Esophagus muscularis mucosa (tissue), 4 donors: ENCODE measurements at regions not wholly inside any gene's neighbourhood (a gene's known extent, or its start where the extent isn't known, plus 50 kb on each side); places are given as distances from the start of the nearest gene placed in this dataset.
"Not testable (repeated sequence)": the region's sequence is repeated elsewhere in the genome, so short reads cannot be mapped to it uniquely, and the experiment has no call there.

Source experiments
- DNase-seq: peaks from one replicate; pipeline ENCODE4 v3.0.0-alpha.2; 2017; ENCODE audit errors: extremely low spot score
- H3K27ac ChIP-seq, 4 donors: fragments of 200-600 bp; sonication (generic); replicated peaks in 1 of 4; 1 replicate in 3 of 4; 2 replicates in 1 of 4; pipeline ENCODE4 v1.5.1; 2016 to 2019; ENCODE audit warnings: mild to moderate bottlenecking in 1 of 4
- H3K27me3 ChIP-seq, 4 donors: fragments of 200-600 bp; sonication (generic); one replicate each; pipeline versions ENCODE4 v1.5.1 to v1.6.0; 2016 to 2019
- H3K36me3 ChIP-seq, 4 donors: fragments of 200-600 bp; sonication (generic); one replicate each; pipeline ENCODE4 v1.5.1; 2016 to 2019
- H3K4me1 ChIP-seq, 4 donors: fragments of 200-600 bp; sonication (generic); one replicate each; pipeline ENCODE4 v1.5.1; 2016 to 2019
- H3K4me3 ChIP-seq, 4 donors: fragments of 200-600 bp; sonication (generic); 1 replicate in 2 of 4; 2 replicates in 2 of 4; pipeline ENCODE4 v1.5.1; 2016 to 2019; ENCODE audit warnings: mild to moderate bottlenecking in 4 of 4, moderate library complexity in 1 of 4
- H3K9me3 ChIP-seq, 4 donors: fragments of 200-600 bp; sonication (generic); 1 replicate in 3 of 4; 2 replicates in 1 of 4; pipeline ENCODE4 v1.5.1; 2016 to 2019
- EP300 ChIP-seq: sonication (generic); formaldehyde crosslinking; IDR thresholded peaks from one replicate; pipeline ENCODE4 v1.6.1; 2017; ENCODE audit warnings: antibody characterized with exemption
- POLR2A ChIP-seq: fragments of 450-650 bp; IDR thresholded peaks from one replicate; pipeline ENCODE4 v1.6.1; 2017; ENCODE audit warnings: antibody characterized with exemption, moderate library complexity, mild to moderate bottlenecking, low read depth
- POLR2AphosphoS5 ChIP-seq, 2 donors: sonication (generic); formaldehyde crosslinking; IDR thresholded peaks; one replicate each; pipeline ENCODE4 v1.6.1; 2017; ENCODE audit warnings: antibody characterized with exemption in 2 of 2
- WGBS: methylation state at CpG from one replicate; pipeline ENCODE4 v1.1.5; 2018; 5-methylcytosine and 5-hydroxymethylcytosine counted together
- intact Hi-C: fragments of 100-400 bp; cut with DNase I; formaldehyde crosslinking; loops from one replicate; pipeline ENCODE4 v1.15.1; 2023
- TF ChIP-seq, protein P1 (sequence below), 3 experiments: fragments of 200-600 bp in 2 of 3; fragments of 450-650 bp in 1 of 3; sonication (generic) in 2 of 3; IDR thresholded peaks; one replicate each; pipeline ENCODE4 v1.5.1; 2017 to 2019; ENCODE audit warnings: antibody characterized with exemption in 3 of 3, mild to moderate bottlenecking in 2 of 3, moderate library complexity in 1 of 3

DNA sequence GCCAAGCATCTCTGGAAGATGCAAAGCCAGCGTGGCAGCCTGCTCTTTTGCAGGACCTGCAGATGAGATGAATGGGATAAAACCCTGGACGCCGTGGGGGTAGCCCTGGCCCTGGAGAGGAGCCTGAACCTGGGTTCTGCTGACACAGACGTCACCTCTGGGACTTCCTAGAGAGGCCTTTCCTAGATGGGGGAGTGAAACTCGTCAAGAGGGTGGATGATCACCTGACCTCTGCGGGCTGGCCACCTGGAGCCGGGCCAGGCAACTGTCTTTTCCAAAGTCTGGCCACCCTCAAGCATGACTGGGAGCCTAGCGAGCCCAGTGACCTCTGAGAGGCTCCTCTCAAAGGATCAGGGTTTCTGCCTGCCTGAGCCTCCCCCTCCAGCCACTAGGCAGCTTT lies 529.0 kb downstream of the KCNJ18 start:
- peaks cover 0 to 21% (median 0%) of the 10 kb centered on the region in 4 donors for H3K27me3 ChIP-seq
- no peak overlapping the region for H3K4me3 ChIP-seq
- no peak overlapping the region for H3K27ac ChIP-seq
- no peak for TF ChIP-seq POLR2AphosphoS5 (IDR thresholded peaks at IDR 0.05)
- TF ChIP-seq, protein P1, sequence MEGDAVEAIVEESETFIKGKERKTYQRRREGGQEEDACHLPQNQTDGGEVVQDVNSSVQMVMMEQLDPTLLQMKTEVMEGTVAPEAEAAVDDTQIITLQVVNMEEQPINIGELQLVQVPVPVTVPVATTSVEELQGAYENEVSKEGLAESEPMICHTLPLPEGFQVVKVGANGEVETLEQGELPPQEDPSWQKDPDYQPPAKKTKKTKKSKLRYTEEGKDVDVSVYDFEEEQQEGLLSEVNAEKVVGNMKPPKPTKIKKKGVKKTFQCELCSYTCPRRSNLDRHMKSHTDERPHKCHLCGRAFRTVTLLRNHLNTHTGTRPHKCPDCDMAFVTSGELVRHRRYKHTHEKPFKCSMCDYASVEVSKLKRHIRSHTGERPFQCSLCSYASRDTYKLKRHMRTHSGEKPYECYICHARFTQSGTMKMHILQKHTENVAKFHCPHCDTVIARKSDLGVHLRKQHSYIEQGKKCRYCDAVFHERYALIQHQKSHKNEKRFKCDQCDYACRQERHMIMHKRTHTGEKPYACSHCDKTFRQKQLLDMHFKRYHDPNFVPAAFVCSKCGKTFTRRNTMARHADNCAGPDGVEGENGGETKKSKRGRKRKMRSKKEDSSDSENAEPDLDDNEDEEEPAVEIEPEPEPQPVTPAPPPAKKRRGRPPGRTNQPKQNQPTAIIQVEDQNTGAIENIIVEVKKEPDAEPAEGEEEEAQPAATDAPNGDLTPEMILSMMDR (IDR thresholded peaks at IDR 0.05) = no peak
- TF ChIP-seq EP300 = no peak
- TF ChIP-seq POLR2A = no peak
- 74% methylated on average over 5 of the region's 8 CpGs for WGBS
- H3K4me1 ChIP-seq = no peaks in the 10 kb centered on the region
- H3K36me3 ChIP-seq = no peaks in the 10 kb centered on the region
- DNase-seq = no peak
- peaks cover 0 to 4% (median 0%) of the 10 kb centered on the region in 4 donors for H3K9me3 ChIP-seq
- intact Hi-C loops = no loop called here

DNA sequence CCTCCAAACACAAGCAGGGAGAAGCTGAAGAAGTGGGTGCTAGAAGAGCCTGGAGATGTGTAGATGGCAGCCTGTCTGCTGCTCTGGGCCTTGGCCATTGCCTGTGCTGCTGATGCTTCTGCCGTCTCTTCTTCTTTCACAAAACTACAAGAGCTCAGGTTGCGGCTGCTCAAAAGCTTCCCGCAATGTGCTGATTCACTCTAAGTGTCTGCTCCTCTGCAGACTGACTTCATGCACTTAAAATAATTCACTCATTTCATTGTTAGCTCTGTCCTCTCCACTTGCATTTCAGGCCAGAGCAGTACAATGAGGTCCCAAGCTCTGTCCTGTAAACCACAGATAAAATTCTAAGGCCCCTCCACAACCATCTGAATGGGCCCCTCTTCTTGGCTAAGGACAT lies 534.2 kb downstream of the KCNJ18 start:
- H3K4me3 ChIP-seq, H3K4me1 ChIP-seq, H3K9me3 ChIP-seq, H3K27me3 ChIP-seq, H3K36me3 ChIP-seq, H3K27ac ChIP-seq, DNase-seq, intact Hi-C loops: not testable (repeated sequence)
- 97% methylated on average over 3 of the region's 3 CpGs for WGBS

DNA sequence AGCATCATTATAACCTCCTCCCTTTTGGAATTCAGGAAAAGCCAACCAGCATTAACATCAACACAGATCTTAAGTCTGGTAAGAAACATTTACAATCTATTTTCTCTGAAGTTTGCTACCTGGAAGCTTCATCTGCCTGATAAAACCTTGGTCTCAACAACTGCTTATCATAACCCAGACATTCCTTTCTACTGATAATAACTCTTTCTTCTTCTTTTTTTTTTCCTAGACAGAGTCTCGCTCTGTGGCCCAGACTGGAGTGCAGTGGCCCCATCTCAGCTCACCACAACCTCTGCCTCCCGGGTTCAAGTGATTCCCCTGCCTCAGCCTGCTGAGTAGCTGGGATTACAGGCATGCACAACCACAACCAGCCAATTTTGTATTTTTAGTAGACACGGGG lies 534.6 kb downstream of the KCNJ18 start:
- H3K27me3 ChIP-seq, H3K4me1 ChIP-seq, H3K36me3 ChIP-seq, H3K27ac ChIP-seq, DNase-seq, intact Hi-C loops, H3K9me3 ChIP-seq, H3K4me3 ChIP-seq: not testable (repeated sequence)
- 81% methylated on average over 3 of the region's 3 CpGs for WGBS

DNA sequence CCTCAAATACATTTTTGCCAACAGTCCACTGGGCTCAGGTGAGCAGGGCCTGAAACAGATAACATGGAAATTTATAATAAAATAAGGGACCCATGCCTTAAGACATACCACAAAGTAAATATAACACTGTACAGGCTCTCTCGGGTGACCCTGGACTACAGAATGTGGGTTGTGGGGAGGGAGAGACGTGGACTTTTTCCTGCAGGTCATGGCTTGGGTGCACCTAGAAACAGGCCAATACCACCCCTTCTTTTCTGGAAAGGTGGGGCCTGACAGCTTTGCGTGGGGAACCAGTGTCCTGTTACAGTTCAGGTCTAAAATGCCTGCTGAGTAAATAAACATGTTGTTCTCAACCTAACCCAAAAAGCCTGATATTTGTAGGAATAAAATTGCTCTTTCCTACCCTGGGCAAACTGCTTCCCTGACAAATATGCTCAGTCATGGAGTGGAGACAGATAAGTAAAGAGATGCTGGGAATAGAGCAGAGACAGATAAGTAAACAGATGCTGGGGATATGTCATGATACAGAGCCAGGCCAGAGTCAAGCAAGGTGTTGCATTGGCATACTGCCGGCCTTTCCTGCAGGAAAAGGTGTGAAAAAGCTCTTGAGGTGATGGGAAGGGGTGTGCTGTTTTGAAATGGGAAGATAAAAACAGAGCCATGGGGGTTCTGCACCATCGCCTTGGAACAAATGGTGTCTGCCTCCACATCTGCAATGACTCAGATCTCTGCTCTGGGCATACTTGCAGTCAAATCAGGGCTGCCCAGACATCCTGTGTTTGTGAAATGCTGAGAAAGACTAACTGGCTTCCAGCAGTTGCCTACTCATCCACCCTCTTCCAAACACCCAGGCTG lies 535.6 kb downstream of the KCNJ18 start:
- H3K4me3 ChIP-seq, intact Hi-C loops, DNase-seq, H3K36me3 ChIP-seq, H3K4me1 ChIP-seq, H3K27ac ChIP-seq, H3K9me3 ChIP-seq, H3K27me3 ChIP-seq: not testable (repeated sequence)
- WGBS = 65% methylated on average over 3 of the region's 5 CpGs

DNA sequence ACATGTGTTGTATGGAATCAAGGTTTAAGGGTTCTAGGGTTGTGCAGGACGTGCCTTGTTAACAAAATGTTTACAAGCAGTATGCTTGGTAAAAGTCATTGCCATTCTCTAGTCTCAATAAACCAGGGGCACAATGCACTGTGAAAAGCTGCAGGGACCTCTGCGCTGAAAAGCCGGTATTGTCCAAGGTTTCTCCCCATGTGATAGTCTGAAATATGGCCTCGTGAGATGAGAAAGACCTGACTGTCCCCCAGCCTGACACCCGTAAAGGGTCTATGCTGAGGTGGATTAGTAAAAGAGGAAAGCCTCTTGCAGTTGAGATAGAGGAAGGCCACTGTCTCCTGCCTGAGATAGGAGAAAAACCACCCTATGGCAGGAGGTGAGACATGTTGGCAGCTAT lies 537.5 kb downstream of the KCNJ18 start:
- intact Hi-C loops = not testable (repeated sequence)

DNA sequence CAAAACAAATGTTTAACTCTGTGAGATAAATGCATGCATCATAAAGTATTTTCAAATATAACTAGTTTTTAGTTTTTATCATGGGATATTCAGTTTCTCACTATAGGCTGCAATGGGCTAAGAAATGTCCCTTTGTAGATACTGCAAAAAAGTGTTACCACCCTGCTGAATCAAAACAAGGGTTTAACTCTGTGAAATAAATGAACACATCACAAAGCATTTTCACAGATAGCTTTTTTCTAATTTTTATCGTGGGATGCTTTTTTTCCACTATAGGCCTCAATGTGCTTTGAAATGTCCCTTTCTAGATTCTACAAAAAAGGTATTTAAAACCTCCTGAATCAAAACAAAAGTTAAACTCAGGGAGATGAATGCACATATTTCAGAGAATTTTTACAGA lies 541.1 kb downstream of the KCNJ18 start:
- no peak for DNase-seq
- H3K36me3 ChIP-seq = no peaks in the 10 kb centered on the region
- no peak overlapping the region for H3K4me3 ChIP-seq
- no peaks in the 10 kb centered on the region for H3K4me1 ChIP-seq
- 100% methylated on average over 1 of the region's 1 CpG for WGBS
- no peaks in the 10 kb centered on the region for H3K9me3 ChIP-seq
- intact Hi-C loops = no loop called here
- no peaks in the 10 kb centered on the region for H3K27me3 ChIP-seq
- TF ChIP-seq POLR2AphosphoS5 (IDR thresholded peaks at IDR 0.05) (no peak), POLR2A (no peak), EP300 (no peak)
- TF ChIP-seq, protein P1 (IDR thresholded peaks at IDR 0.05) = no peak
- H3K27ac ChIP-seq = no peak overlapping the region

More for the DNA sequence above, 537.5 kb downstream of the KCNJ18 start:
- not testable (repeated sequence) for H3K9me3 ChIP-seq, DNase-seq, H3K4me3 ChIP-seq, H3K36me3 ChIP-seq, H3K4me1 ChIP-seq, H3K27me3 ChIP-seq, H3K27ac ChIP-seq
- WGBS = 77% methylated on average over 5 of the region's 5 CpGs

DNA sequence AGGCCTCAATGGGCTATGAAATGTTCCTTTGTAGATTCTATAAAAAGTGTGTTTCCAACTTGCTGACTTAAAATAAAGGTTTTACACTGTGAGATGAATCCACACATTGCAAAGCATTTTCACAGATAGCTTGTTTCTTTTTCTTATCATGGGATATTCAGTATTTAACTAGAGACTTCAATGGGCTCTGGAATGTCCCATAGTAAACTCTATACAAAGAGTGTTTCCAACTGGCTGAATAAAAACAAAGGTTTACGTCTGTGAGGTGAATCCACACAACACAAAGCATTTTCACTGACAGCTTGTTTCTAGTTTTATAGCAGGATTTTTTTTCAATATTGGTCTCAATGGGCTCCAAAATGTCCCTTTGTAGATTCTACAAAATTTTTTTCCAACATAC lies 550.1 kb downstream of the KCNJ18 start:
- intact Hi-C loops = no loop called here
- TF ChIP-seq EP300 = no peak
- no peak for TF ChIP-seq POLR2AphosphoS5 (IDR thresholded peaks at IDR 0.05)
- no peak for TF ChIP-seq POLR2A
- TF ChIP-seq, protein P1 (IDR thresholded peaks at IDR 0.05) = no peak

More for the DNA sequence above, 550.1 kb downstream of the KCNJ18 start:
- H3K4me1 ChIP-seq = no peaks in the 10 kb centered on the region
- 83% methylated on average over 1 of the region's 1 CpG for WGBS
- H3K36me3 ChIP-seq = no peaks in the 10 kb centered on the region
- H3K4me3 ChIP-seq = no peak overlapping the region
- no peaks in the 10 kb centered on the region for H3K9me3 ChIP-seq
- H3K27me3 ChIP-seq = no peaks in the 10 kb centered on the region
- DNase-seq = no peak
- H3K27ac ChIP-seq = no peak overlapping the region
